MM.1S (cell line): ENCODE measurements at regions not wholly inside any gene's neighbourhood (a gene's known extent, or its start where the extent isn't known, plus 50 kb on each side); places are given as distances from the start of the nearest gene placed in this dataset.

Experiments used
- EZH2 ChIP-seq: fragments of 300-600 bp; sonication (generic); optimal IDR thresholded peaks from 2 replicates; pipeline ENCODE3; 2017; ENCODE audit warnings: low read depth, mild to moderate bottlenecking, antibody characterized with exemption, low read length, mixed read lengths
- EZH2phosphoT487 ChIP-seq: fragments of 300-600 bp; sonication (generic); IDR thresholded peaks from 2 replicates; pipeline ENCODE4 v1.6.1; 2018; ENCODE audit warnings: antibody characterized with exemption, low read length
- TF ChIP-seq, protein P1 (sequence below): fragments of 300-600 bp; sonication (generic); IDR thresholded peaks from 2 replicates; pipeline ENCODE4 v1.5.1; 2016; ENCODE audit warnings: antibody characterized with exemption, low read length, mixed read lengths

DNA sequence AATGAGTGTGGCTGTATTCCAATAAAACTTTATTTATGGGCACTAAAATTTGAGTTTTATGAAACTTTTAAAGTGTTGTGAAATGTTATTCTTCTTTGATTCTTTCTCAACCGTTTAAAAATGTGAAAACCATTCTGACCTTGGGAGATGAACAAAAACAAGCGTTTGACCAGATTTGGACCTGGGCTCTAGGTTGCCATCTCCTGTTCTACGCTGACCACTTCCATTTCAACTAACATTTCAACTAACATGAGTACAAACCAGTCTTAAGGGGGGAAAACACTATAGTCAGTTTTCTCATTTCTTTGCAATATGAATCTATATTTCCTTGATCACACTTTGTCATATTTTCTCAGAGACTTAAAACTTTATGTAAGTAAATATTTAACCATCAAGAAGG, 118.4 kb upstream of the IRX5 start:
- TF ChIP-seq, protein P1, sequence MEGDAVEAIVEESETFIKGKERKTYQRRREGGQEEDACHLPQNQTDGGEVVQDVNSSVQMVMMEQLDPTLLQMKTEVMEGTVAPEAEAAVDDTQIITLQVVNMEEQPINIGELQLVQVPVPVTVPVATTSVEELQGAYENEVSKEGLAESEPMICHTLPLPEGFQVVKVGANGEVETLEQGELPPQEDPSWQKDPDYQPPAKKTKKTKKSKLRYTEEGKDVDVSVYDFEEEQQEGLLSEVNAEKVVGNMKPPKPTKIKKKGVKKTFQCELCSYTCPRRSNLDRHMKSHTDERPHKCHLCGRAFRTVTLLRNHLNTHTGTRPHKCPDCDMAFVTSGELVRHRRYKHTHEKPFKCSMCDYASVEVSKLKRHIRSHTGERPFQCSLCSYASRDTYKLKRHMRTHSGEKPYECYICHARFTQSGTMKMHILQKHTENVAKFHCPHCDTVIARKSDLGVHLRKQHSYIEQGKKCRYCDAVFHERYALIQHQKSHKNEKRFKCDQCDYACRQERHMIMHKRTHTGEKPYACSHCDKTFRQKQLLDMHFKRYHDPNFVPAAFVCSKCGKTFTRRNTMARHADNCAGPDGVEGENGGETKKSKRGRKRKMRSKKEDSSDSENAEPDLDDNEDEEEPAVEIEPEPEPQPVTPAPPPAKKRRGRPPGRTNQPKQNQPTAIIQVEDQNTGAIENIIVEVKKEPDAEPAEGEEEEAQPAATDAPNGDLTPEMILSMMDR = no peak
- TF ChIP-seq EZH2 (no peak), EZH2phosphoT487 (no peak)
